Skeletal muscle cell (primary cell): ENCODE measurements at regions not wholly inside any gene's neighbourhood (a gene's known extent, or its start where the extent isn't known, plus 50 kb on each side); places are given as distances from the start of the nearest gene placed in this dataset.

Experiments used
- DNase-seq: peaks from one replicate; pipeline ENCODE4 v3.0.0-alpha.2; 2010; ENCODE audit warnings: low read depth
- H3K4me3 ChIP-seq: 2 replicates; pipeline ENCODE4 v1.5.1; 2011; ENCODE audit warnings: low read depth, mild to moderate bottlenecking, control low read depth, low read length, moderate library complexity

DNA sequence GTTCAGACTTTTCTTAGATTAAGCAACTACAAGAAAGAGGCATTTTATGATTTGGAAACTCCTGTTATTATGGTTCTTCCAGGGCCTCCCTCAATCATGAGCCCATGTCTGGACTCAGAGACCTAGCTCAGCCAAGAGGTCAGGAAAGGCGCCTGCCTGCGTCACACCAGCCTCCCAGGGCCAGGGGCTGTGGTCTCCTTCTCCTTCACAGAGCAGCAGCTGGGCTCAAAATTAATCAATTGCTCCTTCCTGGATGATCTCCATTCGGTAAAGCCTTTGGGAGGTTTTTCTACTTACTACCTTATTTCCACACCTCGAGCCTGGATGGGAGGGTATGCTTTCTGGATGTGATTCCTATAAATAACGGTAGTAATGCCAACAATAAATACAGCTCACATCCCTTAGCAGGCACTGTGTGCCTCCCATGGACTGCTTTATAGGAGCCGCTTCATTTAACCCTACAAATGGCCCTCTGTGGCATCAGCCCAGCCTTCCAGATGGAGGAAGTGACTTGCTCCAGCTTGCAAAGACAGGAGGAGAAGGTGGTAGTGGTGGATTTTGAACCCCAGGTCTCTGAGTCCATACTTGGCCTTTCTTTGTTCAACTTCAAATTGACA is 1445.6 kb downstream of the TBC1D22A start:
- no peak for DNase-seq
- no peak overlapping the region for H3K4me3 ChIP-seq

DNA sequence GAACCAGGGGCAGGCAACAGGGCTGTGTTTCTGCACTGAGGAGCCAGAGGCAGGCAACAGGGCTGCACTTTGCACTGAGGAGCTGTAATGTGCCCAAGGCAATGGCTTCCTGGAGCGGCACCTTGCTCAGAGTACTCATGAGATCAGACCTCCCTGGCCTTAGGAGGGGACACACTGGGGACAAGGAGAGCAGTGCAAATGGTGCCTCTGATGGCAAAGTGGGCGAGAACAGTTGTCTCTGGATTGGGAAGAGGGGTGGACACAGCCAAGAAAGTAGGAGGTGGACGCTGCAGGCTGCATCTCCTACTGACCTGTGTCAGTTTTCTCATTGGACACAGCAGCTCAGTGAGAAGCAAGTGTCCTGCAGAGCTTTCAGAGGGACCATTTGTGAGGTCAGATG is 1443.3 kb downstream of the TBC1D22A start:
- no peak overlapping the region for H3K4me3 ChIP-seq
- DNase-seq = no peak

DNA sequence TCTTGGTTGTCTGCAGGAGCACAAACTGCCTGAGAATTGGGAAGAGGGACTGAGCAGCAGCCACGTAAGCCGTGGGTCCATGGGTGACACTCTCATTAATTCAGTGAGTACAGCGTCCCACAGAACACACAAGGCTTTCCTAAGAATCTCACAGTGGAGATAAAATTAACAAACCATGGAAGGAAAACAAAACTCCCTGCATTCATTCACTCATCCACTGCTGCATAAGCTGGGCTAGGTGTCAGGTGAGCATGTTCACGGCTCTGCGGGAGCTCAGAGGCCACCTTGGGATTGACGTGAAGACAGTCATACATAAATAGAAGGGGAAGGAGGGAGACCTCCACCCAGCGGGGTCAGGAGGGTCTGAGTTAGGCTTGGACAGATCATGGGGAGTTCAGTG is 1442.7 kb downstream of the TBC1D22A start:
- DNase-seq = no peak
- no peak overlapping the region for H3K4me3 ChIP-seq

DNA sequence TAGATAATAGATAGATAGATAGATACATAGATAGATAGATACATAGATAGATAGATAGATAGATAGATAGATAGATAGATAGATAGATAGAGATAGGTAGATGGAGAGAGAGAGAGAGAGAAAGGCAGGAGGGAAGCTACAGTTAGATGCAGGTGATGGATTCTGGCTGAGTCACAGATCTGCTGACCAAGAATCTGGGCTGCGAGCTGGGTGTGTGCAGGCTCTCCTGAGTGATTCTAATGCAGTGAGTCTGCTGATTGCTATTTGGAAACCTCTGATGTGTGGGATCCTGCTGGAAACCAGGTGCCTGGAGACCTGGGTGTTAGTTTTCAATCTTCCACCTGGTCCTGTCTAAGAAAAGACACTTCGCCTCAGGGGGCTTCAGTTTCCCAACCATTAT is 1441.8 kb downstream of the TBC1D22A start:
- DNase-seq = no peak

DNA sequence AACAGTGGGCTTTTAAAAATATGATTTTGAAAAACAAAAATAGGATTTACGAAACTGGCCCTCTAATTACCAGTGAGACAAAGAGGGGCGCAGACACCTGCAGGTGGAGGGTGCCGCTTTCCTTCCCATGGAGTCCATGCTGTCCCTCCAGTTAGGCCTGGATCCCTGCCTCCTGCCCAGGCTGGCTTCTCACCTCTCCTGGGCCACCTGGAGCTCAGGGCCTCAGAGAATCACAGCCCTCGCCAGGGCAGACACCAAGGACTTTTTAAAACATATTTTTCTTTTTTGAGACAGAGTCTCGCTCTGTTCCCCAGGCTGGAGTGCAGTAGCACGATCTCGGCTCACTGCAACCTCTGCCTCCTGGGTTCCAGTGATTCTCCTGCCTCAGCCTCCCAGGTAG is 1437.2 kb downstream of the TBC1D22A start:
- no peak for DNase-seq
- H3K4me3 ChIP-seq = no peak overlapping the region

More for the DNA sequence above, 1441.8 kb downstream of the TBC1D22A start:
- no peak overlapping the region for H3K4me3 ChIP-seq

DNA sequence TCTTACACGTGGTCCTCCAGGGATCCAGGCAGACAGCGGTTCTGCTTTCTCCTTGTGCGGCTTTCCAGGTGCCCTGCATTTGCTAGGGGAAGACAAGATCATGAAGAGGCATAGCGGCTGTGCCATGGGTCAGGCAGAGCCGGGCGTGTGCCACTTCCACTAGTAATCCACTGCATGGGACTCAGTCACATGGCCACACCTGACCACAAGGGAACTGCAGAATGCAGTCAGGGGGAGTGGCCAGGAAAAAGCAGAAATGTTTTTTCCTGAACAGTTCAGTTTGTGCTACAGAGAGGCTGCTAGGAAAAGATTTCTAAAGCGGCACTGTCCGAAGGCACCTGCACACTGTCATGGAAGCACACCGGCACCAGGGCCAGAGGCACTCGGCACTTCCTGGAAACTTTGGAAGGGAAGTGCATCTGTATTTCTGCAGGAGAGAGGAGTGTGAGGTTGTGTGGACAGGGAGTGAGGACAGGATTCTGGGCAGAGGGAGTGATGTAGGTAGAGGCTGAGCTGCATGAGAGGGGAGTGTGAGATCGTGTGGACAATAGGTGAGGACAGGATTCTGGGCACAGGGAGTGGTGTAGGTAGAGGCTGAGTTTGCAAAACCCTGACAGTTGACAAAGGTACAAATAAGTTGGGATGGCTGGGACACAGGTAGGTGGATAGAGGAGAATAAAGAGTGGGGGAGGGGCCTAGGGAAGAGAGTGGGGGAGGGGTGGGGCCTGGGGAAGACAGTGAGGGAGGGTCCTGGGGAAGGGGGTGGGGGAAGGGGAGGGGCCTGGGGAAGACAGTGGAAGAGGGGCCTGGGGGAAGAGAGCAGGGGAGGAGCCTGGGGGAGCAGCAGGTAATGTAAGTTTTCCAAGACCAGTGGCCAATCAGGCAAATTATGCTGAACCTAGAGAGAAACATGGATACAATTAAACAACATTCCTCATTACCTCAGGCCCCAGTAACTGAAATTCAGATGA is 1436.3 kb downstream of the TBC1D22A start:
- no peak overlapping the region for H3K4me3 ChIP-seq
- no peak for DNase-seq

DNA sequence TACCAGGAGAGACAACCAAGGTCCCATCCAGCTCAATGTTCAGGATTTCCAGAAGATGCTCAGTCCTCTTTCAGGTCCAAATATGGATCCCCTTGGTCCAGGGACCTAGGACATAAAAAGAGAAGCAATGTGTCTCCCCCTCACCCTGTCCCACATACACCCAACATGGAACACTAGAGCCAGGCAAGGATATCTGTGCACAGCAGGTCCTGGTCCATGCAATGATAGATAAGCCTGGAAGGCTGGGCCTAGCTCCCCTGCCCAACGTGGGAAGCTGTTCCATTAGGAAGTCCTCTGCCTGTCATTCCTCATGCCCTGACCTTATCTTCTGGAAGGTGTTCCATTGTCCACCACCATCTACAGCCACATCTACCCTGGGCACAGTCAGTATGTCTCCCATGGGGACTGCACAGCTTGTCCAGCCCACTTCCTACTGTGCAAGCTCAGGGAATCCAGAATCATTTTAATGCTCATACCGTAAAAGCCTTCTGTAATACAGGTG is 1434.8 kb downstream of the TBC1D22A start:
- no peak overlapping the region for H3K4me3 ChIP-seq
- no peak for DNase-seq

DNA sequence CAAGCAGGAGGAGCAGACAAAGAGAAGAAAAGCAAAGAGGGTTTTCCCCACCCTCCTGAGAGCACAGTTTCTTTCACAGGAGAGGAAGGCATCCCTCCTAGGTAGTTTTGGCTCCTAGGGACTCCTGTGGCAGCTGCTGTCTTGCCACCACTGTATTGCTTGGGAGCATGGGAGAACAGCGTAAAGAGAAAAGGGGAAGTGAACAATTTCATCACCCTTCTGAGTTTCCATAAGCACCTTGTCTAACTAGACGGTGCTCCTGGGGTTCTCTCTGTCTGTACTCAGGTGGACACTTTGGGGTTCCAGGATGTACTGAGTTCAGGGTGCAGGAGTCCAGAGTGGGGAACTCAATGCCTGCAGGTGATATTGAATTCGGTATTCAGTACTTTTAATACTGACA is 1430.5 kb downstream of the TBC1D22A start:
- DNase-seq = no peak
- H3K4me3 ChIP-seq = no peak overlapping the region

DNA sequence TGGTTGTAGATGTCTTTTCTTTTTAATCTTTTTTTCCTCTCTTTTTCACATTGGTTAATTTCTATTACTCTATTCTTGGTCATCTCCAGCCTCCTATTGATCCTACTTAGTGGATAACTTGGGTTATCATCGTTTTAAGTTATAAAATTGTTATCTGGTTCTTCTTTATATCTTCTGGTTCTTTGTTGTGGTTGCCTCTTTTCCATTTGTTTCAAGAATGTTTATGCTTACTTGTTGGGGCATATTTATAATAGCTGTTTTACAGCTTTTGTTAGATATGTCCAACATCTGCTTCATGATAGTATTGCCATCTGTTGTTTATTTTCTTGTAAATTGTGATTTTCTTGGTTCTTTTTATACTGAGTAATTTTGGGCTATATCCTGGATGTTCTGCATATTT is 1429.6 kb downstream of the TBC1D22A start:
- no peak for DNase-seq
- no peak overlapping the region for H3K4me3 ChIP-seq

DNA sequence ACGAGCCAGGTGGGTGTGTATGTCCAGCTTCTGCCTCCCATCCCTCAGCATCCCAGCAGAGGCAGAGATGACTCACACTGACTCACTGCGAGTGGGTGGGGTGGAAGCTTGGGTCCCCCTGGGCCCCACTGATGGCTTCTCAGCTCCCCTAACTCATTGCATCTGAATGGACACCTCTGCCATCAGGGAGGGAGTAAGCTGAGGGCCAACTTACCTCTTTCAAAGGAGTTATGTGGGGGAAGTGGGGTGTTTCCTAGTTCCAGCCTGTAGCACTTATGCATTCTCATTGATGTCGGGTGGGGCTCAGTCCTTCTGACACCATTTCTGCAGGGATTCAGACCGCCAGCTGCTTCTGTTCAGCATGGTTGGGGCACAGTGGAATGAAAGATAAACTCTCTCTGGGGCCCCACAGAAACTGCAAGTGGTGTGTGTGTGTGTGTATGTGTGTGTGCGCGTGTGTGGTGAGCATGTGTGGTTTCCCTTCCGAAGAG is 1425.8 kb downstream of the TBC1D22A start:
- DNase-seq = no peak
- no peak overlapping the region for H3K4me3 ChIP-seq

DNA sequence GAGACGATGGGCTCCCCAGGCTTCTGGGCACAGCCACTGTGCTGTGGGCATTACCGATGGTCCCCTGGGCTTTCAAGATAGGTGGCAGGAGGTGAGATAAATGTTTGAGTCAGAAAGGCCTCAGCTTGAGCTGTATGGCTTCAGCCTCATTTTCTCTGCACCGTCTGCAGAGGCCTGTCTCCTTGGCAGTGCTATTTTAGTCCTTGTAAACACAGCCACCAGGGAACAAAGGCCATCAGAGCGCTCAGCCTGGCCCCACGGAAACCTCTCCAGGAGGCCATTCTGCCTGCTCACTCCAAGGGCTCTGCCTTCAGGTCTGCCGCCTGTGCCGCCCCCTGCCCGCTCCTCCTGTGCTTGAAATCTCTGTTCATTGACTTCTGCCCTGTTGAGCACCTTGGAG is 1424.9 kb downstream of the TBC1D22A start:
- no peak overlapping the region for H3K4me3 ChIP-seq
- no peak for DNase-seq

DNA sequence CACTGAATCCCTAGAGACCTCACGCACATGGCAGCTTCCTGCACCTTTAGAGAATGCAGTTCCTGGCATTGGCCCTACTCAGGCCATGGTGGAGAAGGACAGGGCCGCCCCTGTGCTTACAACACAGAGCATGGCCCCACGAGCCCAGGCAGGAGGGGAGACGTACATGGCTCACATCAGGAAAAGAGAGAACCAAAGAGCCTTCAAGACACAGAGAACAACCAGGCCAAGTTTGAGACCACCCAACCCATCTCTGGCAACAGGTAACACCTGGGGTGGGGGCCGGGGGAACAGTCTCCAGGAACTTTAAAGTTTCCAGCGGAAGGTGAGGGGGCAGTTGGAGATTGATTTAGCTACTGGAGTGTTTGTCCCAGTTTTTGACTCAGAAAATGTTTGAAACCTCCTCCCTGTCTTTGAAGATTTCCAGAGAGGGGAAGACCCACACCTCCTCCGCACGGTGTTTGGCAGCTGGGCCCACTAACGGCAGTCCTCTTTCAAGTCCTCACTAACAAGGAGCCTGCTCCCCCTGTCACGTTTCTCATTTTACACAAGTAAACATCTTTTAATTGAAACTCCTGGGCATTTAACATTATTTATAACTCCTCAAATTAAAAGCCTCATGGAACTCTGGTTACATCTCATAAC is 1423.8 kb downstream of the TBC1D22A start:
- no peak overlapping the region for H3K4me3 ChIP-seq
- no peak for DNase-seq

DNA sequence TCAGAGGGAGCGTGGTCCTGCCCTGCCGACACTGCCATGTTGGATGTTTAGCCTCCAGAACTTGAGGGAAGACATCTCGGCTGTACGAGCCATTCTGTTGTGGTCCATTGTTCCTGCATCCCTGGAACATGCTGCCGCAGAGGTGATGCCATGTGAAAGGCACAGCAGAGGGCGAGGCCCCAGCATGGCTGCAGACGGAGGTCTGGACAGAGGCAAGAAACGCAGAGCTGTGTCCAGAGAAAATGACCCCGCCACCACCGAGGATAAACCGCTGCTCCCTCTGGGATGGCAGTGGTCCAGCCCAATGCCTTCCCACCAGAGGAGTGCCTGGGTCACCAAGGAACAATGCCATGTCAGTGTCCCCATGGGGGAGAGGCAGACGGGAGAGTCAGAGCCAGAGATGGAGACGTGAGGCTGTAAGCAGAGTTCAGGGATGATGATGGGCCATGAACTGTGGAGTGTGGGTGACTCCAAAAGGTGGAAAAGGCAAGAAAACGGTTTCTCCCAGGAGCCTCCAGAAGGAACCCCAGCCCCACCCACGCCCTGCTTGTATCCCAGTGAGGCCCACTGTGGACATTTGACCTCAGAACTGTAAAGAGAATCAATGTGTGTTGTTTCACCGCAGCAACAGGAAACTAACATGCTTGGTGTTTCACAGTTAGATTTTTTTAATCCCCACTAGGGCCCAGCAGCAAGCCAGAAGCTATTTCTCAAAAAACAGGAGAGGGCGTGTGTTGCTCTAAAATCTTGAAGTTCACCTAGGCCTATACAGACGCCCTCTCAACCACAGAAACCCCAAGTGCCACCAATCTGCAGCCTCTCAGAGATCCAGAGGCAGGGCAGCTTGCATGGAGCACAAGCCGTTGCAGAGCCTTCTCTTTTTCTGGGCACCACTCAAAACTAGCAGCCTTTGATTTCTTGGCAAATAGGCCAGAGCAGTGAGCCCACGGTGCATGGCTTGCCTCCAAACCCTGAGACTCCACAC is 1422.9 kb downstream of the TBC1D22A start:
- no peak for DNase-seq

DNA sequence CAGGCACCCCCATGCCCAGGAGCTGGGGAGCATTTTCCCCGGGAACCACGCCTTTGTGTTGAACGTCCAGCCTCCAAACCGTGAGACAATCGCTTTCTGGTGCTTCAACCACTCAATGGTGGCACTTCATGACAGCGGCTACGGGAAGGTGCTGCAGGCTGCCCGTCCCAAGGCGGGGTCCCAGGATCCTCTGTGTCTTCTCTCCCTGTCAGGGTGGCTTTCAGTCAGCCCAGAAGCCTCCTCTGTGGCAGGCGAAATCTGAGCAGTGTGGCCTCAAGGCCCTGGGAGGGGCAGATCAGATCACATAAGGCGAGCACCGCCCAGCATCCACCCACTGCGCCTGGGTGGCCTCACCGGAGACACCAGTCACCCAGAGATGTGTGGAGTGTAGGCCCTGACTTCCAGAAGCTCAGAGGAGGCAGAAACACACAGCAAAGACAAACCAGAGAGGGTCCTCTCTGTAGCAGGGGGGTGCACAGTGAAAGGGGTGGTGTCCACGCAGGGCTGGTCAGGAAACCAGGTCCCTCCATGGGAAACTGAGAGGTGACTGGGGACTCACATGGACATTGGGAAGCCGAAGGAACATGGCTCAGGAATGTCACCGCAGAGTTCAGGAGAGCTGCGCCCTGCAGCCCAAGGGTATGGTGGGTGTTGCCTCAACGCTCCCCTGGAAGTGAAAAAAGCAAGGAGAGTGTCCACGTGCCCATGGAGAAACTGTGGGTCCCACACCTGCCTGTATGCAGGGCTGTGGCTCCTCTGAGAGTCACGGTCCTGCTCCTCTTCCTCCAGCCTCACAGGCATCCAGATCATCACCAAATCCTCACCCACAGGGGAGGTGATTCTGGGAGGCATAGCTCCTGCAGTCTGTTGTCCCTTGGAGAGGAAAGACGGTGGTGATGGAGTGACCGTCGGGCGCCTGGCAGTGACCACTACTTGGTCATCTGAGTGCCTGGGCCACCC is 1420.7 kb downstream of the TBC1D22A start:
- H3K4me3 ChIP-seq = no peak overlapping the region
- DNase-seq = no peak

More for the DNA sequence above, 1422.9 kb downstream of the TBC1D22A start:
- no peak overlapping the region for H3K4me3 ChIP-seq

DNA sequence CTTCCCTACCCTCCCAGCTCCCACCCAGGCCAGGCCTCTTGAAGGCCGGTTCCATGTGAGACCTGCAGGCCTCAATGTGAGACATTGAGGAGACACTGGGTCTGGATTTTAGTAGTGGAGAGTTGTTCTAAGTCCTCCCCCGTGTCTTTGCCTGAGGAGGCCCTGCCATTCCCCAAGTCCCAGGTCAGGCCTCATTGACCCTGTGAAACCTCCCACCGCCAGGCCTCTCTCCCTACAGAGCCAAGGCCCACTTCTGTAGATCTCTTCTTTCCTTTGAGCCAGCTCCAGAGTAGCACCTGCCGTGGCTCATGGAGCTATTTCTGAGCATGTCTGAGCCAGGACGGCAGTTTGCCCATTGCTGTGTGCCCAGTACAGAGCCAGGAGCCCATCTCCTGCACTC is 1419.6 kb downstream of the TBC1D22A start:
- DNase-seq = no peak
- H3K4me3 ChIP-seq = no peak overlapping the region

DNA sequence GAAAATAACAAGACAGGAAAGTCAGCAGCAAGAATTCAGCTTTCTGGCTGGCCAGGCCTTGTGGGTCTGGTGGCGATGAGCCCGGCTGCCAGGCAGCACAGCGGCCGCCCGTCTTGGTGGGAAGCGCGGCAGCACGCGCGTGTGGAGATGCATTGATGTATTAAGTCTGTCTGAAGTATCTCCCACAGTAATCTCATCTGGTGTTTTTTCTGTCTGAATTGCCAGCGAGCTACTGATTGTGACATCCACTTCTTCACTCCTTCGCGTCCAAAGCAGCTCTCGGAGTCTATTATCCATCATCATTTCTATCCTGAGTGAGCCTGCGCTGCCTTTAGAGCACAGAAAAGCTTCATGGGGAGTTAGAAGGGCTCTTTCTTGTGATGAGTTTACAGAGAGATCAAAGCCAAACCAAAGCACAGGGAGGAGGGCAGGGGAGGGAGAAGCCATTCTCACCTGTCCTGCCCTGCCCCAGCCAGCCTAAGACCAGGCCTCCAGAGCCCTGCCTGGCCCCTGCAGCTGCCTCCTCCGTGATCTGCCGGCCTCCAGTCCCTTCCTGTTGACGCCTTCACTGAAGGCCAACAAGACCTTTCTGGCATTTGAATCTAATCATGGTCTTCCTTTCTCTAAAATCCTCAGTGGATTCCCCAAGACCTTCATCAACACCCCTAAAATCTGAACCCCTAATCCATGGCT is 1419.0 kb downstream of the TBC1D22A start:
- no peak overlapping the region for H3K4me3 ChIP-seq
- no peak for DNase-seq

DNA sequence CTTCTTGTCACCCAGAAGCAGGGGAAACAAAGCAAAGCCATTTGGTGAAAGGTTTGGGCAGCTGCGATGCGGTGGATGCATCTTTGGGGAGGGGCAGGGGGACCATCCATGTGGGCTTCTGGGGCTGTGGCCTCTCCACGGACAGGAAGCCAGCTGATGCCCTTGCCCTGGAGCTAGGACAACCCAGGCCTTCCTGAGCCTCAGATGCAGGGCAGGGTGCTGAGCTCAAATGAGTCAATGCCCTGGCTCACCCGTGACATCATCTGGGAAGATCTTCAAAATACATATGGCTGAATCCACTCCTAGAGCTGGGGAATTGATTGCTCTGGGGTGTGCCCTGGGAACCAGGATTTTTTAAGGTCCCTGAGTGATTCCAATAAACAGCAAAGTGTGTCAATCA is 1418.2 kb downstream of the TBC1D22A start:
- no peak for DNase-seq
- no peak overlapping the region for H3K4me3 ChIP-seq
